ENCODE measurements at regions not wholly inside any gene's neighbourhood (a gene's known extent, or its start where the extent isn't known, plus 50 kb on each side); places are given as distances from the start of the nearest gene placed in this dataset.

DNA sequence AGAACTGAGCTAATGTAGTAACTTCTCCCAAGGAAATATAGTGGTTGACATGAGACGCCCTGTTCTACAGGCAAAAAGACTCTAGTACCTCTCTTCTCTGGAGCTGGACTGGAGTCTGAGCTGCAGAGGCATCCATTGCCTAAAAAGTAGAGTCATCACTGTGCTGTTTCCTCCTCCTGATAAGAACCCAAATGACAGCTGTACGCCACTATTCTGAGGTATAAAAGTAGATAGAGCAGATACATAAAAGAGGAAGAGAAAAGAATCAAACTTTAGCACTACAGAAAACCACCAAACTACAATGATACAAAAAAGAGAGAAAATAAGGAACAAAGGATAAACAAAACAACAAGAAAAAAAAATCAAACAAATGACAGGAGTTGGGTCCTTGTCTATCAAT lies 1568.8 kb downstream of the PLA2G4A start:
- no peaks in the 10 kb centered on the region for H3K9me3 ChIP-seq

DNA sequence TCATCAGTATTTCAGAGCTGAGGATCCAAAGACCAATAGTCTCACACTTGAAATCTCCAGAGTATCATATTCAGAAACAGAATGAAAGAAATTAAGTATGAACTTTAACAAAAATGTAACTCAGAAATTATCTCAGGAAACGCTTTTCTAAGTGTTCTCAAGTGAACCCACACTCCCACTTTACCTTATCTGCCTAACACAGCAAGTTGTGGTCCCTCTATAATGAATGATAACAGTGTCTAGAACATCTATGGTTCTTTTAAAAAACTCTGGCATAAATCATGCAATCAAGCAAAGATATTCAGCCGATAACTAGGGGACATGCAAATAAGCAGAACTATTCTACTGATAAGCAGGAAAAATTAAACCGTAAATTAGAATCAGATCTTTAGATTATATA lies 1574.2 kb downstream of the PLA2G4A start:
- no peaks in the 10 kb centered on the region for H3K36me3 ChIP-seq
- H3K9ac ChIP-seq, result no peak overlapping the region
- no peaks in the 10 kb centered on the region for H4K20me1 ChIP-seq
- no peak overlapping the region for H3K4me3 ChIP-seq
- no peak for TF ChIP-seq Cebpa-rat (IDR thresholded peaks at IDR 0.05)
- no peaks in the 10 kb centered on the region for H3K4me1 ChIP-seq
- H3K27ac ChIP-seq, result no peak overlapping the region
- no peaks in the 10 kb centered on the region for H3K9me3 ChIP-seq
- no peaks in the 10 kb centered on the region for H3K27me3 ChIP-seq
- no peak overlapping the region for H3K4me2 ChIP-seq

More for the DNA sequence above, 1568.8 kb downstream of the PLA2G4A start:
- no peaks in the 10 kb centered on the region for H3K36me3 ChIP-seq
- no peak for TF ChIP-seq Cebpa-rat (IDR thresholded peaks at IDR 0.05)
- H3K9ac ChIP-seq, result no peak overlapping the region
- no peaks in the 10 kb centered on the region for H4K20me1 ChIP-seq
- H3K4me3 ChIP-seq, result no peak overlapping the region
- H3K4me2 ChIP-seq, result no peak overlapping the region
- no peaks in the 10 kb centered on the region for H3K4me1 ChIP-seq
- no peaks in the 10 kb centered on the region for H3K27me3 ChIP-seq
- H3K27ac ChIP-seq, result no peak overlapping the region

DNA sequence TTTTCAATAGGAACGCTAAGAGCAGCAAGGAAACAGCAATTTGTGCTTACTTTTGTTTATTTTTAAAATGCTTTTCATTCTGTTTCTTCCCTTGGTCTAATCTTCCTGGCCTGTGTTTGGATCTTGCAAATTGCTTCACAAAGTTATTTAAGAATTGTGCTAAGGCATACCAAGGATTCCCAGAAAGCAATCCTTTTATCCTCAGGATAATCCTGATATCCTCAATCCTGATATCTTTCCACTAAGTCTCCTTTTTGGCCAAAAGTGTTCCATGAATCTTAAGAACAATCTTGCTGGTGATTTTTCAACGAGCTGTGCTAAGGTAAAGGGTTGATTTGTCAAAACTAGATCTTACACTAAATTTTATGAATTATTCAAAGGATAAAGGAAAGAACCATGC lies 1577.9 kb downstream of the PLA2G4A start:
- TF ChIP-seq Cebpa-rat (IDR thresholded peaks at IDR 0.05), result no peak
- H3K27ac ChIP-seq, result no peak overlapping the region
- no peak overlapping the region for H3K4me3 ChIP-seq
- H3K9me3 ChIP-seq, result no peaks in the 10 kb centered on the region
- H4K20me1 ChIP-seq, result no peaks in the 10 kb centered on the region
- no peaks in the 10 kb centered on the region for H3K36me3 ChIP-seq
- no peaks in the 10 kb centered on the region for H3K4me1 ChIP-seq
- no peak overlapping the region for H3K9ac ChIP-seq
- no peaks in the 10 kb centered on the region for H3K27me3 ChIP-seq
- no peak overlapping the region for H3K4me2 ChIP-seq

DNA sequence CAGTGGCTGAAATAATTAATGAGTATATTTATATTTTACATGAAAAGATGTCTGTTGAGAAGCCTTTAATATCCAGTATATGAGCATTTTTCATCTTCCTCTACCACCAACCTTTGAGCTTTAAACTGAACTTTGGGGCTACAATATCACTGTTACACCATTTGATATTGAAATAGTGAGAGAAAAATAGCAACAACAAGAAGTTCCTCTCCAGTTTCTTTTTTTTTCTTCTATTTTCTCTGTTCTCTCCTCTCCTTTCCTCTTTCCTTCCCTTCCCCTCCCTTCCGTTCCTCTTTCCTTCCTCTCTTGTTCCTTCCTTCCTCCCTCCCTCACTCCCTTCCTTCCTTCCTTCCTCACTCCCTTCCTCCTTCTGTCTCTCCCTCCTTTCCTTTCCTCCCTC lies 1591.4 kb downstream of the PLA2G4A start:
- H3K4me1 ChIP-seq, result no peaks in the 10 kb centered on the region

DNA sequence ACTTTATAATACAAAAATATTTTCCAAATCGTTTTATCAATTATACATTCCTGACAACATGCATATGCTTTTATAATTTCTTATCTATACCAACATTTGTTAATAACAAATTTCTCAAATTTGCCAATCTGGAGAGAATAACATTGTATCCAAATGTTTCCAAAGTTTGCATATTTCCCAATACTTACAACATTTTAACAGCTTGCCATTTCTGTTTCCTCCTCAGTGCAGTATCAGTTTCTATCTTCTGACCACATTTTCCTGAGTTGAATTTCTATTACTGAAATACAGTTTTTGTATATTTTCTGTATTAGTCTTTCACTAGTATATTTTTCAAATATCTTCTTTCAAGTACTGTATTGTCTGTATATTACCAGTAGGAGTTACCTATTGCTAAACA lies 1594.3 kb downstream of the PLA2G4A start:
- H3K9me3 ChIP-seq, result no peaks in the 10 kb centered on the region
- H3K27ac ChIP-seq, result no peak overlapping the region
- H3K27me3 ChIP-seq, result no peaks in the 10 kb centered on the region
- no peak overlapping the region for H3K4me2 ChIP-seq
- TF ChIP-seq Cebpa-rat (IDR thresholded peaks at IDR 0.05), result no peak
- no peaks in the 10 kb centered on the region for H4K20me1 ChIP-seq
- no peaks in the 10 kb centered on the region for H3K4me1 ChIP-seq
- H3K9ac ChIP-seq, result no peak overlapping the region
- H3K36me3 ChIP-seq, result no peaks in the 10 kb centered on the region
- H3K4me3 ChIP-seq, result no peak overlapping the region

More for the DNA sequence above, 1591.4 kb downstream of the PLA2G4A start:
- H3K4me3 ChIP-seq, result no peak overlapping the region
- H4K20me1 ChIP-seq, result no peaks in the 10 kb centered on the region
- H3K9me3 ChIP-seq, result no peaks in the 10 kb centered on the region
- H3K4me2 ChIP-seq, result no peak overlapping the region
- no peak overlapping the region for H3K9ac ChIP-seq
- H3K27me3 ChIP-seq, result no peaks in the 10 kb centered on the region
- H3K36me3 ChIP-seq, result no peaks in the 10 kb centered on the region
- H3K27ac ChIP-seq, result no peak overlapping the region
- no peak for TF ChIP-seq Cebpa-rat (IDR thresholded peaks at IDR 0.05)

DNA sequence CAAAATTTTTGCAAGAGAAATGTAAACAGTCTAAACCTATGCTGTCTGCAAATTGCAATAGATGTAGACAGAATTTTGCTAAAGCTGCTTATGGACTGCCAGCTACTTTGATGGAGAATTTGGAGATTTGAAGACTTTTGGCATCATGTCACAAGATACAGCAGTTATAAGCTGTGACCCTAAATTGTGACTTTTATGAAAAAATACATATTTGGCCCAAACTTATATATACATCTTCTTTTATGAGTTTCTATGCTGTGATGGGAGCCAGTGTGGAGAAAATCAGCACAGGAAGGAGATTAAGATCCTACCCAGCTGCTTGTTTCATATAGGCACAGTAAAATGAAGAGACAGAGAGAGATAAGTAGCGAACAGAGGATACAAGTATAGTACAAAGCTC lies 1595.4 kb downstream of the PLA2G4A start:
- Histone ChIP-seq H3K4me1 (no peaks in the 10 kb centered on the region), H3K4me2 (no peak overlapping the region), H3K9ac (no peak overlapping the region)

DNA sequence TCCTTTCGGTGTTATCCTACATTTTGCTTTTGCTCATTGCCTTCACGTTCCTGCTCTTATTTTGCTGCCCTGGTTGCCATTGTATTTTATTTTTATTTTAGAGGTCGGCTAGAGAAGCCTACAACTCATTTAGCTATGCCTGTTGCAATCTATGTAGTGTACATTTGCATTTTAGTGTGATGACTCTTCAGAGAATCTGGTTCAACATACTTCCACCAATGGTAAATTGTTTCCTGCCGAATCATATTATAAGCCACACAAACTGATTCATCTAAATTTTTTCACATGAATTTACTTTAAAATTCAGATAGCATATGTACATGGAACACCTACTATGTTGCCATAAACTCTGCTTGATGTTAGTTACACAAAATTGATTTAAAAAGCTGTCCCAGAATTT lies 1596.9 kb downstream of the PLA2G4A start:
- Histone ChIP-seq H3K4me1 (no peaks in the 10 kb centered on the region), H3K9me3 (no peaks in the 10 kb centered on the region), H3K36me3 (no peaks in the 10 kb centered on the region), H3K9ac (no peak overlapping the region), H3K27ac (no peak overlapping the region), H4K20me1 (no peaks in the 10 kb centered on the region), H3K4me3 (no peak overlapping the region), H3K27me3 (no peaks in the 10 kb centered on the region), H3K4me2 (no peak overlapping the region)
- TF ChIP-seq Cebpa-rat (IDR thresholded peaks at IDR 0.05), result no peak

More for the DNA sequence above, 1595.4 kb downstream of the PLA2G4A start:
- Histone ChIP-seq H3K36me3 (no peaks in the 10 kb centered on the region), H3K27me3 (no peaks in the 10 kb centered on the region), H3K9me3 (no peaks in the 10 kb centered on the region), H4K20me1 (no peaks in the 10 kb centered on the region), H3K4me3 (no peak overlapping the region), H3K27ac (no peak overlapping the region)
- no peak for TF ChIP-seq Cebpa-rat (IDR thresholded peaks at IDR 0.05)

DNA sequence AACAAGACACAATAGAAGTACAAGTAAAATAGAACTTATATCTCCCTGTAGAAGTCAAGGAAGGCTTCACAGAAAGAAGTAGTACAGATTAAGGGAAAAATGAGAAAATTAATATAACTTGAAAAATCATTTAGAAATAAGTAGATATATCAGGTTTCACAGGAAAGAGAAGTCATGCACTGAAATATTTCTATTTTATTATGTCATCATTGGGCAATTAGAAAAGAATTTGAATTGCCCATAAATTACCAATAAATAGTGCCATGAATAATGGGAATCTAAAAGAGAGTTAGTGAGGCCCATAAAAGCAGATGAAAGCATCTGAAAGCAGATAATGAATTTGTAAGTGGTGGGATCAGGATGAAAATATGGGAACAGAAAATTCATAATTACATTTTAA lies 1597.8 kb downstream of the PLA2G4A start:
- Histone ChIP-seq H3K9me3 (no peaks in the 10 kb centered on the region), H3K36me3 (no peaks in the 10 kb centered on the region), H3K9ac (no peak overlapping the region), H4K20me1 (no peaks in the 10 kb centered on the region), H3K4me1 (no peaks in the 10 kb centered on the region), H3K27ac (no peak overlapping the region), H3K4me2 (no peak overlapping the region), H3K4me3 (no peak overlapping the region), H3K27me3 (no peaks in the 10 kb centered on the region)
- no peak for TF ChIP-seq Cebpa-rat (IDR thresholded peaks at IDR 0.05)

DNA sequence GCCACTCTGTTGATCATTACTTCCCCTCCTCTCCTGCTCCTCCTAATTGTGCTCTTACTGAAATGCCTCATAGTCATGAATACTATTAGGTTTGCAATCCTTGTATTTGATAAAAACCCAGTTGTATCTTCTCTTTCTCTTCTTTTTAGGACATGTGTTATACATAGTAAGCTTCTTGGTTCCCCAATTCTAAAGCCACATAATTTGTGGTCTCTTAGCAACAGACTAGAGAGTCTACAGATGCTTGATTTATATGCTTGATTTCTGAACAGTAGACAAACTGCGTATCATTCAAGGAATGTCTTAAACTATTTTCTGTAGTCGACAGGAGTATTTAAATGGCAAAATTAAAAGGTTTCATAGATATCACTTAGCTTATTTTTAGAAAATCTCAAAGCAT lies 1598.9 kb downstream of the PLA2G4A start:
- H3K27ac ChIP-seq, result no peak overlapping the region
- H3K9ac ChIP-seq, result no peak overlapping the region
- no peaks in the 10 kb centered on the region for H4K20me1 ChIP-seq
- no peak for TF ChIP-seq Cebpa-rat (IDR thresholded peaks at IDR 0.05)
- H3K9me3 ChIP-seq, result no peaks in the 10 kb centered on the region
- no peaks in the 10 kb centered on the region for H3K4me1 ChIP-seq
- no peak overlapping the region for H3K4me3 ChIP-seq
- H3K4me2 ChIP-seq, result no peak overlapping the region
- H3K27me3 ChIP-seq, result no peaks in the 10 kb centered on the region
- no peaks in the 10 kb centered on the region for H3K36me3 ChIP-seq

DNA sequence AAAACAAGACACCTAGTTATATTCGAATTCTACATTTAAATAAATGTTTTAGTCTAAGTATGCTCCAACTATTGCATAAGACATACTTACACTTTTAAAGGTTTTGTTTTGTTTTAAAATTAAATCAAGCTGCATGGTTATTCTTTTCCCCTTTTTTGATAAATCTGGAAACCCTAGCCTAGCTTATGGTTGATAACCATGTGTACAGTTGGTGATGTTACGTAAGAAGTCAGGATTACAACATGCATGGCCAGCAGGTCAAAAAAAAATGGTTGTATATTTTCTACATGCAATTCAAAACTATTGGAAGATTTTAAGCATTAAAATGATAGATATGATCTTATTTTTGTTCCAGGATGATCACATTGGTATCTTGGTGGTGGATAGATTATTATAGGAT lies 1600.6 kb downstream of the PLA2G4A start:
- no peak overlapping the region for H3K9ac ChIP-seq
- no peak overlapping the region for H3K4me2 ChIP-seq
- no peaks in the 10 kb centered on the region for H3K27me3 ChIP-seq
- no peaks in the 10 kb centered on the region for H3K36me3 ChIP-seq
- H3K4me1 ChIP-seq, result no peaks in the 10 kb centered on the region
- H3K27ac ChIP-seq, result no peak overlapping the region
- no peak for TF ChIP-seq Cebpa-rat (IDR thresholded peaks at IDR 0.05)
- no peak overlapping the region for H3K4me3 ChIP-seq
- no peaks in the 10 kb centered on the region for H3K9me3 ChIP-seq
- H4K20me1 ChIP-seq, result no peaks in the 10 kb centered on the region

DNA sequence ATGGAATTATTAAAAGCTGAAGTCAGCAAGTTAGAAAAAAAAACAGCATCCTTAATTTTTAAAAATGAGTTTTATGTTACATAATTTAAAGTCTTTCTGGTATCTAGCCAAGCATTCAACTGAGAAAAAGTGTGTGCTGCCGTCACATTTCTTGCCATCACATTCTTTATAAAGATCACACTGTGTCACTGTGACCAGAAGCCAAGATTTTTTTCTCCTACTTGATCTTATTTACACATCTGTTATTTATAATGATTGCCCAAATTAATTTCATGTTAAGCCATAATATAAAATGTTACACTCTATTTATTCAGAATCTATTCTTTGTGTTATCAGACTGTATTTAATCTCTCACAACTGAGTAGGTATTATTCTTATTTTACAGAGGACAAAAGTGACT lies 1603.7 kb downstream of the PLA2G4A start:
- H3K36me3 ChIP-seq, result no peaks in the 10 kb centered on the region
- H4K20me1 ChIP-seq, result no peaks in the 10 kb centered on the region
- no peak overlapping the region for H3K4me2 ChIP-seq
- no peak overlapping the region for H3K27ac ChIP-seq
- H3K9me3 ChIP-seq, result no peaks in the 10 kb centered on the region
- no peak overlapping the region for H3K4me3 ChIP-seq
- TF ChIP-seq Cebpa-rat (IDR thresholded peaks at IDR 0.05), result no peak
- H3K9ac ChIP-seq, result no peak overlapping the region
- H3K4me1 ChIP-seq, result no peaks in the 10 kb centered on the region
- H3K27me3 ChIP-seq, result no peaks in the 10 kb centered on the region

Measured in BLaER1 (cell line).